SHP77 (cell line): ENCODE measurements at regions not wholly inside any gene's neighbourhood (a gene's known extent, or its start where the extent isn't known, plus 50 kb on each side); places are given as distances from the start of the nearest gene placed in this dataset.
"Not testable (repeated sequence)": the region's sequence is repeated elsewhere in the genome, so short reads cannot be mapped to it uniquely, and the experiment has no call there.

Source experiments
- DNase-seq, 2 experiments: peaks; one replicate each; lab custom pipeline; 2025; lab: John Stamatoyannopoulos, UW

- no peak for DNase-seq
These were observed 456.3 kb upstream of the ERCC4 start for GRCh38 chr16:13463619-13464018.

GRCh38 chr16:13471036-13471435, 448.9 kb upstream of the ERCC4 start:
- DNase-seq: no peak

GRCh38 chr16:13478991-13479390, 441.0 kb upstream of the ERCC4 start:
- no peak for DNase-seq

- DNase-seq: no peak
These were observed 440.4 kb upstream of the ERCC4 start for GRCh38 chr16:13479549-13479948.

GRCh38 chr16:13480801-13481200, 439.2 kb upstream of the ERCC4 start:
- DNase-seq: no peak

GRCh38 chr16:13483121-13483520, 436.8 kb upstream of the ERCC4 start:
- DNase-seq: no peak

- not testable (repeated sequence) for DNase-seq
These were observed 430.5 kb upstream of the ERCC4 start for GRCh38 chr16:13489416-13489815.

- DNase-seq: no peak
These were observed 427.9 kb upstream of the ERCC4 start for GRCh38 chr16:13492046-13492445.

- DNase-seq: no peak
These were observed 415.9 kb upstream of the ERCC4 start for GRCh38 chr16:13503960-13504635.

GRCh38 chr16:13507530-13507929, 412.4 kb upstream of the ERCC4 start:
- DNase-seq: no peak

GRCh38 chr16:13510425-13511151, 409.4 kb upstream of the ERCC4 start:
- DNase-seq: no peak

GRCh38 chr16:13517841-13518240, 402.1 kb upstream of the ERCC4 start:
- DNase-seq: no peak

GRCh38 chr16:13519871-13520270, 400.1 kb upstream of the ERCC4 start:
- DNase-seq: no peak

GRCh38 chr16:13521356-13521755, 398.6 kb upstream of the ERCC4 start:
- no peak for DNase-seq

- DNase-seq: no peak
These were observed 392.6 kb upstream of the ERCC4 start for GRCh38 chr16:13527332-13527731.

GRCh38 chr16:13528691-13529090, 391.3 kb upstream of the ERCC4 start:
- DNase-seq: no peak

GRCh38 chr16:13529193-13529982, 390.6 kb upstream of the ERCC4 start:
- no peak for DNase-seq

- DNase-seq: no peak
These were observed 379.2 kb upstream of the ERCC4 start for GRCh38 chr16:13540771-13541170.

- no peak for DNase-seq
These were observed 377.7 kb upstream of the ERCC4 start for GRCh38 chr16:13542284-13542683.

- peak; percentile 13 to 38 for DNase-seq
These were observed 376.1 kb upstream of the ERCC4 start for GRCh38 chr16:13543850-13544249.

GRCh38 chr16:13545271-13545670, 374.7 kb upstream of the ERCC4 start:
- DNase-seq: no peak

GRCh38 chr16:13550254-13550653, 369.7 kb upstream of the ERCC4 start:
- no peak for DNase-seq
